HepG2 (cell line): ENCODE measurements at regions not wholly inside any gene's neighbourhood (a gene's known extent, or its start where the extent isn't known, plus 50 kb on each side); places are given as distances from the start of the nearest gene placed in this dataset.

Experiments
- CTCF ChIP-seq: sonication (generic); formaldehyde crosslinking; IDR thresholded peaks from 2 replicates; pipeline ENCODE4 v1.5.0; 2020; ENCODE audit warnings: mild to moderate bottlenecking, missing genetic modification reagents, moderate library complexity
- E2F1 ChIP-seq: sonication (generic); formaldehyde crosslinking; IDR thresholded peaks from 2 replicates; pipeline ENCODE4 v1.5.0; 2020; ENCODE audit warnings: missing genetic modification reagents
- EP300 ChIP-seq, 3 experiments: sonication (generic) in 1 of 3; formaldehyde crosslinking in 1 of 3; IDR thresholded peaks; 2 replicates each; pipeline versions ENCODE4 v1.5.1 to v1.6.1; 2011 to 2020; ENCODE audit warnings: low read depth in 2 of 3, low read length in 2 of 3, borderline replicate concordance in 1 of 3, improper control_type of control experiment in 1 of 3, mild to moderate bottlenecking in 1 of 3, missing genetic modification reagents in 1 of 3, moderate library complexity in 1 of 3
- FOXK1 ChIP-seq: sonication (generic); formaldehyde crosslinking; IDR thresholded peaks from 2 replicates; pipeline ENCODE4 v1.4.0; 2020; ENCODE audit warnings: low read depth, missing genetic modification reagents, borderline replicate concordance
- HNF4A ChIP-seq: sonication (generic); formaldehyde crosslinking; IDR thresholded peaks from 2 replicates; pipeline ENCODE4 v1.4.0; 2020; ENCODE audit warnings: missing genetic modification reagents
- KLF13 ChIP-seq: sonication (generic); formaldehyde crosslinking; IDR thresholded peaks from 2 replicates; pipeline ENCODE4 v1.4.0; 2020; ENCODE audit warnings: mild to moderate bottlenecking, missing genetic modification reagents
- MYC ChIP-seq: sonication (generic); formaldehyde crosslinking; IDR thresholded peaks from 2 replicates; pipeline ENCODE4 v1.9.0; 2021; ENCODE audit warnings: missing genetic modification reagents, borderline replicate concordance
- NFYB ChIP-seq: sonication (generic); formaldehyde crosslinking; IDR thresholded peaks from 2 replicates; pipeline ENCODE4 v1.4.0; 2020; ENCODE audit warnings: missing genetic modification reagents
- NR2F2 ChIP-seq: IDR thresholded peaks from 2 replicates; pipeline ENCODE4 v1.6.1; 2012; ENCODE audit warnings: low read depth, inconsistent platforms, borderline replicate concordance
- POLR2A ChIP-seq, 2 experiments: IDR thresholded peaks; 2 replicates each; pipeline ENCODE4 v1.6.1; 2011; ENCODE audit warnings: low read depth in 2 of 2, low read length in 2 of 2, mild to moderate bottlenecking in 1 of 2, moderate library complexity in 1 of 2; ENCODE audit not compliant: insufficient read depth in 1 of 2
- RCOR2 ChIP-seq: IDR thresholded peaks from 2 replicates; pipeline ENCODE4 v1.6.1; 2016; ENCODE audit warnings: missing biosample characterization, missing genetic modification reagents
- ZFYVE20 ChIP-seq: sonication (generic); formaldehyde crosslinking; IDR thresholded peaks from 2 replicates; pipeline ENCODE4 v1.8.0; 2023; ENCODE audit warnings: low read depth, mild to moderate bottlenecking, moderate library complexity, missing genetic modification reagents, borderline replicate concordance

- TF ChIP-seq KLF13 (CRISPR knock-in tag): no peak
- no peak for TF ChIP-seq EP300 (IDR thresholded peaks at IDR 0.05; ENCODE audit: low read depth in 2 of 2, low read length in 2 of 2)
- TF ChIP-seq EP300 (CRISPR knock-in tag; IDR thresholded peaks at IDR 0.05; ENCODE audit: borderline replicate concordance): no peak
- TF ChIP-seq HNF4A (CRISPR knock-in tag): peak; percentile 53
- TF ChIP-seq ZFYVE20 (CRISPR knock-in tag): no peak
- no peak for TF ChIP-seq MYC (CRISPR knock-in tag)
- no peak for TF ChIP-seq RCOR2 (CRISPR knock-in tag)
- no peak for TF ChIP-seq NFYB
- no peak for TF ChIP-seq POLR2A (IDR thresholded peaks at IDR 0.05; ENCODE audit: insufficient read depth in 1 of 2, low read depth in 2 of 2, low read length in 2 of 2)
- no peak for TF ChIP-seq FOXK1 (CRISPR knock-in tag)
- no peak for TF ChIP-seq E2F1 (CRISPR knock-in tag)
- TF ChIP-seq CTCF (CRISPR knock-in tag): peak; percentile 82
- TF ChIP-seq NR2F2: no peak
Observed at GRCh38 chr7:131040467-131040932, 287.2 kb upstream of the MKLN1 start.
